ENCODE measurements at regions not wholly inside any gene's neighbourhood (a gene's known extent, or its start where the extent isn't known, plus 50 kb on each side); places are given as distances from the start of the nearest gene placed in this dataset.

GRCh38 chr10:93178226-93178625 lies 104.5 kb downstream of the CYP26A1 start:
- DNase-seq: no peak

- DNase-seq: no peak
Observed at GRCh38 chr10:93180482-93180931, 106.8 kb downstream of the CYP26A1 start.

- DNase-seq: no peak
Observed at GRCh38 chr10:93181271-93182048, 107.8 kb downstream of the CYP26A1 start.

- DNase-seq: no peak
Observed at GRCh38 chr10:93182049-93182327, 108.3 kb downstream of the CYP26A1 start.

GRCh38 chr10:93182790-93183189 lies 109.1 kb downstream of the CYP26A1 start:
- DNase-seq: no peak

- no peak for DNase-seq
Observed at GRCh38 chr10:93186653-93187052, 113.0 kb downstream of the CYP26A1 start.

GRCh38 chr10:93189944-93190343 lies 116.3 kb downstream of the CYP26A1 start:
- DNase-seq: peak in 1 of 2 donors; percentile 33

- no peak for DNase-seq
Observed at GRCh38 chr10:93190372-93190771, 116.7 kb downstream of the CYP26A1 start.

GRCh38 chr10:93193906-93194305 lies 120.2 kb downstream of the CYP26A1 start:
- DNase-seq: no peak

GRCh38 chr10:93198401-93199131 lies 124.9 kb downstream of the CYP26A1 start:
- DNase-seq: no peak

GRCh38 chr10:93199191-93199751 lies 125.6 kb downstream of the CYP26A1 start:
- peak; percentile 63 to 65 for DNase-seq

- DNase-seq: no peak
Observed at GRCh38 chr10:93204494-93205485, 131.1 kb downstream of the CYP26A1 start.

- peak in 1 of 2 donors; percentile 15 for DNase-seq
Observed at GRCh38 chr10:93206652-93207051, 133.0 kb downstream of the CYP26A1 start.

GRCh38 chr10:93208717-93209464 lies 135.2 kb downstream of the CYP26A1 start:
- no peak for DNase-seq

GRCh38 chr10:93211991-93212390 lies 138.3 kb downstream of the CYP26A1 start:
- DNase-seq: no peak

GRCh38 chr10:93215312-93215711 lies 141.6 kb downstream of the CYP26A1 start:
- DNase-seq: no peak

- DNase-seq: no peak
Observed at GRCh38 chr10:93216341-93216985, 142.8 kb downstream of the CYP26A1 start.

GRCh38 chr10:93218386-93218785 lies 144.7 kb downstream of the CYP26A1 start:
- no peak for DNase-seq

GRCh38 chr10:93219347-93219746 lies 145.7 kb downstream of the CYP26A1 start:
- DNase-seq: no peak

Measured in right lung (tissue), 2 donors.